ENCODE measurements at regions not wholly inside any gene's neighbourhood (a gene's known extent, or its start where the extent isn't known, plus 50 kb on each side); places are given as distances from the start of the nearest gene placed in this dataset.

- TF ChIP-seq, protein P1, sequence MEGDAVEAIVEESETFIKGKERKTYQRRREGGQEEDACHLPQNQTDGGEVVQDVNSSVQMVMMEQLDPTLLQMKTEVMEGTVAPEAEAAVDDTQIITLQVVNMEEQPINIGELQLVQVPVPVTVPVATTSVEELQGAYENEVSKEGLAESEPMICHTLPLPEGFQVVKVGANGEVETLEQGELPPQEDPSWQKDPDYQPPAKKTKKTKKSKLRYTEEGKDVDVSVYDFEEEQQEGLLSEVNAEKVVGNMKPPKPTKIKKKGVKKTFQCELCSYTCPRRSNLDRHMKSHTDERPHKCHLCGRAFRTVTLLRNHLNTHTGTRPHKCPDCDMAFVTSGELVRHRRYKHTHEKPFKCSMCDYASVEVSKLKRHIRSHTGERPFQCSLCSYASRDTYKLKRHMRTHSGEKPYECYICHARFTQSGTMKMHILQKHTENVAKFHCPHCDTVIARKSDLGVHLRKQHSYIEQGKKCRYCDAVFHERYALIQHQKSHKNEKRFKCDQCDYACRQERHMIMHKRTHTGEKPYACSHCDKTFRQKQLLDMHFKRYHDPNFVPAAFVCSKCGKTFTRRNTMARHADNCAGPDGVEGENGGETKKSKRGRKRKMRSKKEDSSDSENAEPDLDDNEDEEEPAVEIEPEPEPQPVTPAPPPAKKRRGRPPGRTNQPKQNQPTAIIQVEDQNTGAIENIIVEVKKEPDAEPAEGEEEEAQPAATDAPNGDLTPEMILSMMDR (IDR thresholded peaks at IDR 0.05; ENCODE audit: low read length) = 0 out of 2 replicates have a peak, but pooled peaks have one; percentile 7
- no peak for TF ChIP-seq EZH2 (IDR thresholded peaks at IDR 0.05; ENCODE audit: borderline replicate concordance, low read length)
Observed at GRCh38 chr3:94716326-94717018, 653.6 kb downstream of the NSUN3 start.
